Suprapubic skin (tissue), 4 donors: ENCODE measurements at regions not wholly inside any gene's neighbourhood (a gene's known extent, or its start where the extent isn't known, plus 50 kb on each side); places are given as distances from the start of the nearest gene placed in this dataset.

Experiments used
- CTCF ChIP-seq, 2 donors: fragments of 200-600 bp in 1 of 2; fragments of 450-650 bp in 1 of 2; sonication (generic) in 1 of 2; IDR thresholded peaks; one replicate each; pipeline ENCODE4 v1.5.1; 2016 to 2019; ENCODE audit warnings: antibody characterized with exemption in 2 of 2, mild to moderate bottlenecking in 1 of 2, moderate library complexity in 1 of 2
- POLR2A ChIP-seq, 2 donors: fragments of 450-650 bp; IDR thresholded peaks; one replicate each; pipeline ENCODE4 v1.6.1; 2017; ENCODE audit warnings: antibody characterized with exemption in 2 of 2, mild to moderate bottlenecking in 2 of 2, moderate library complexity in 2 of 2
- POLR2AphosphoS5 ChIP-seq, 3 donors: sonication (generic); formaldehyde crosslinking; IDR thresholded peaks; one replicate each; pipeline ENCODE4 v1.6.1; 2017; ENCODE audit warnings: antibody characterized with exemption in 3 of 3

GRCh38 chr4:157819693-157820464 is 352.9 kb downstream of the GASK1B start:
- no peak for TF ChIP-seq POLR2AphosphoS5 (IDR thresholded peaks at IDR 0.05)
- TF ChIP-seq CTCF (IDR thresholded peaks at IDR 0.05), result no peak
- TF ChIP-seq POLR2A (IDR thresholded peaks at IDR 0.05), result no peak
